NCI-H146 treated with DMSO at 0.1 percent for 48 hours (cell line): ENCODE measurements at regions not wholly inside any gene's neighbourhood (a gene's known extent, or its start where the extent isn't known, plus 50 kb on each side); places are given as distances from the start of the nearest gene placed in this dataset.

Experiments used
- DNase-seq: peaks from one replicate; lab custom pipeline; 2025; ENCODE audit not compliant: unreplicated experiment; lab: John Stamatoyannopoulos, UW

- DNase-seq = no peak
Measured at GRCh38 chr17:77854759-77855745, 103.5 kb upstream of the TNRC6C start.

- DNase-seq = no peak
Measured at GRCh38 chr17:77856551-77857305, 101.8 kb upstream of the TNRC6C start.

- no peak for DNase-seq
Measured at GRCh38 chr17:77857306-77857555, 101.3 kb upstream of the TNRC6C start.

- DNase-seq = no peak
Measured at GRCh38 chr17:77857613-77858012, 100.9 kb upstream of the TNRC6C start.

- DNase-seq = no peak
Measured at GRCh38 chr17:77858291-77859034, 100.0 kb upstream of the TNRC6C start.

GRCh38 chr17:77859035-77859810 lies 99.3 kb upstream of the TNRC6C start:
- no peak for DNase-seq

GRCh38 chr17:77861133-77861695 lies 97.3 kb upstream of the TNRC6C start:
- no peak for DNase-seq

- no peak for DNase-seq
Measured at GRCh38 chr17:77861981-77862645, 96.4 kb upstream of the TNRC6C start.

- DNase-seq = no peak
Measured at GRCh38 chr17:77862890-77863813, 95.4 kb upstream of the TNRC6C start.

- no peak for DNase-seq
Measured at GRCh38 chr17:77863814-77864161, 94.7 kb upstream of the TNRC6C start.

GRCh38 chr17:77864234-77865111 lies 94.0 kb upstream of the TNRC6C start:
- no peak for DNase-seq

GRCh38 chr17:77865112-77865611 lies 93.3 kb upstream of the TNRC6C start:
- DNase-seq = no peak

- DNase-seq = no peak
Measured at GRCh38 chr17:77865716-77866115, 92.8 kb upstream of the TNRC6C start.

- DNase-seq = no peak
Measured at GRCh38 chr17:77867308-77867781, 91.2 kb upstream of the TNRC6C start.

GRCh38 chr17:77867976-77868713 lies 90.4 kb upstream of the TNRC6C start:
- no peak for DNase-seq

- DNase-seq = no peak
Measured at GRCh38 chr17:77869041-77869599, 89.4 kb upstream of the TNRC6C start.

GRCh38 chr17:77869665-77870132 lies 88.8 kb upstream of the TNRC6C start:
- no peak for DNase-seq
